Neural crest cell (in vitro differentiated cells): ENCODE measurements at regions not wholly inside any gene's neighbourhood (a gene's known extent, or its start where the extent isn't known, plus 50 kb on each side); places are given as distances from the start of the nearest gene placed in this dataset.

ENCODE experiments used
- DNase-seq: peaks from one replicate; pipeline ENCODE4 v3.0.0; 2021; ENCODE audit warnings: low read depth, mixed read lengths, low spot score
- H3K27ac Mint-ChIP-seq: one replicate; pipeline ENCODE4 v1.8.0; 2021; ENCODE audit warnings: mild to moderate bottlenecking, mixed read lengths; ENCODE audit not compliant: unreplicated experiment
- H3K27me3 Mint-ChIP-seq: 2 replicates; pipeline ENCODE4 v1.8.0; 2021; ENCODE audit warnings: low read depth, mild to moderate bottlenecking, mixed read lengths
- H3K36me3 Mint-ChIP-seq: 2 replicates; pipeline ENCODE4 v1.8.0; 2021; ENCODE audit warnings: low read depth, mild to moderate bottlenecking, mixed read lengths
- H3K4me1 Mint-ChIP-seq: 2 replicates; pipeline ENCODE4 v1.8.0; 2021; ENCODE audit warnings: mixed read lengths
- H3K4me3 Mint-ChIP-seq: one replicate; pipeline ENCODE4 v1.8.0; 2021; ENCODE audit warnings: mild to moderate bottlenecking, mixed read lengths
- H3K9me3 Mint-ChIP-seq: 2 replicates; pipeline ENCODE4 v1.8.0; 2021; ENCODE audit warnings: mixed read lengths
- CTCF ChIP-seq: fragments of 200-600 bp; sonication (generic); conservative IDR thresholded peaks from 2 replicates; pipeline ENCODE4 v1.5.0; 2021; ENCODE audit warnings: antibody characterized with exemption, mild to moderate bottlenecking

GRCh38 chr12:125386652-125387051 lies 321.4 kb downstream of the AACS start:
- H3K4me1 Mint-ChIP-seq, result peaks cover 4% of the 10 kb centered on the region
- no peaks in the 10 kb centered on the region for H3K9me3 Mint-ChIP-seq
- TF ChIP-seq CTCF, result no peak
- H3K4me3 Mint-ChIP-seq, result no peak overlapping the region
- peaks cover 2% of the 10 kb centered on the region for H3K27me3 Mint-ChIP-seq
- DNase-seq, result no peak
- no peak overlapping the region for H3K27ac Mint-ChIP-seq
- H3K36me3 Mint-ChIP-seq, result no peaks in the 10 kb centered on the region

GRCh38 chr12:125387206-125387605 lies 322.0 kb downstream of the AACS start:
- Mint-ChIP-seq H3K4me3 (no peak overlapping the region), H3K9me3 (no peaks in the 10 kb centered on the region), H3K4me1 (peaks cover 4% of the 10 kb centered on the region), H3K27me3 (peaks cover 2% of the 10 kb centered on the region), H3K27ac (no peak overlapping the region), H3K36me3 (no peaks in the 10 kb centered on the region)
- TF ChIP-seq CTCF, result no peak
- DNase-seq, result no peak

GRCh38 chr12:125389061-125389697 lies 323.9 kb downstream of the AACS start:
- Mint-ChIP-seq H3K36me3 (no peaks in the 10 kb centered on the region), H3K9me3 (no peaks in the 10 kb centered on the region), H3K4me1 (no peaks in the 10 kb centered on the region), H3K4me3 (no peak overlapping the region), H3K27me3 (peaks cover 3% of the 10 kb centered on the region), H3K27ac (no peak overlapping the region)
- DNase-seq, result no peak
- TF ChIP-seq CTCF, result no peak

GRCh38 chr12:125393569-125393968 lies 328.3 kb downstream of the AACS start:
- no peaks in the 10 kb centered on the region for H3K4me1 Mint-ChIP-seq
- no peak for DNase-seq
- peaks cover 8% of the 10 kb centered on the region for H3K27me3 Mint-ChIP-seq
- no peak overlapping the region for H3K27ac Mint-ChIP-seq
- no peak overlapping the region for H3K4me3 Mint-ChIP-seq
- peaks cover 3% of the 10 kb centered on the region for H3K36me3 Mint-ChIP-seq
- peaks cover 2% of the 10 kb centered on the region for H3K9me3 Mint-ChIP-seq
- no peak for TF ChIP-seq CTCF

GRCh38 chr12:125395583-125396215 lies 330.5 kb downstream of the AACS start:
- peaks cover 8% of the 10 kb centered on the region for H3K27me3 Mint-ChIP-seq

More at GRCh38 chr12:125395583-125396215, 330.5 kb downstream of the AACS start:
- TF ChIP-seq CTCF, result no peak
- Mint-ChIP-seq H3K4me3 (no peak overlapping the region), H3K27ac (no peak overlapping the region), H3K36me3 (peaks cover 3% of the 10 kb centered on the region), H3K9me3 (peaks cover 2% of the 10 kb centered on the region), H3K4me1 (no peaks in the 10 kb centered on the region)
- no peak for DNase-seq
